WI38 (cell line): ENCODE measurements at regions not wholly inside any gene's neighbourhood (a gene's known extent, or its start where the extent isn't known, plus 50 kb on each side); places are given as distances from the start of the nearest gene placed in this dataset.

Source experiments
- H3K4me3 ChIP-seq: 2 replicates; pipeline ENCODE4 v1.5.1; 2011; ENCODE audit warnings: low read depth, mild to moderate bottlenecking, control low read depth, low read length
- TF ChIP-seq, protein P1 (sequence below): IDR thresholded peaks from 2 replicates; pipeline ENCODE4 v1.5.1; 2012; ENCODE audit warnings: low read depth, mild to moderate bottlenecking, control low read depth, low read length

DNA sequence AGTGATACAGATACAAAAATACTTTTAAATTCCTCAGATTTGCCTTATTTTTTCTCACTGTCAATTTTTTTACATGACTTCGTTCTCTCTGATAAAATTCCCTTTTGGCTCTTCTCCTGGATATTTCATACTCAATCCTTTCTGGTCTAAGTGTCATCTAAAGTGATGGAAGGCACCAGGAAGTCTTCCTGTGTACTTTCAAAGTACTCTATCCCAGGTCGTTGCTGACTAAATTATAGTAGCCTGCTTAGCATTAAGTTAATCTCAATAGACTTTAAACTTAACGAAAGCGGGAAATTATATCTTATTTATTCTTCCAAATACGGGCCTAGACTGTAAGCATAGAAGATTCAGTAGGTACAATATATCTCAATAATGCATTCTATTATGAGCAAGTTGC is 67.8 kb downstream of the CASP12 start:
- no peak overlapping the region for H3K4me3 ChIP-seq
- TF ChIP-seq, protein P1, sequence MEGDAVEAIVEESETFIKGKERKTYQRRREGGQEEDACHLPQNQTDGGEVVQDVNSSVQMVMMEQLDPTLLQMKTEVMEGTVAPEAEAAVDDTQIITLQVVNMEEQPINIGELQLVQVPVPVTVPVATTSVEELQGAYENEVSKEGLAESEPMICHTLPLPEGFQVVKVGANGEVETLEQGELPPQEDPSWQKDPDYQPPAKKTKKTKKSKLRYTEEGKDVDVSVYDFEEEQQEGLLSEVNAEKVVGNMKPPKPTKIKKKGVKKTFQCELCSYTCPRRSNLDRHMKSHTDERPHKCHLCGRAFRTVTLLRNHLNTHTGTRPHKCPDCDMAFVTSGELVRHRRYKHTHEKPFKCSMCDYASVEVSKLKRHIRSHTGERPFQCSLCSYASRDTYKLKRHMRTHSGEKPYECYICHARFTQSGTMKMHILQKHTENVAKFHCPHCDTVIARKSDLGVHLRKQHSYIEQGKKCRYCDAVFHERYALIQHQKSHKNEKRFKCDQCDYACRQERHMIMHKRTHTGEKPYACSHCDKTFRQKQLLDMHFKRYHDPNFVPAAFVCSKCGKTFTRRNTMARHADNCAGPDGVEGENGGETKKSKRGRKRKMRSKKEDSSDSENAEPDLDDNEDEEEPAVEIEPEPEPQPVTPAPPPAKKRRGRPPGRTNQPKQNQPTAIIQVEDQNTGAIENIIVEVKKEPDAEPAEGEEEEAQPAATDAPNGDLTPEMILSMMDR: no peak

DNA sequence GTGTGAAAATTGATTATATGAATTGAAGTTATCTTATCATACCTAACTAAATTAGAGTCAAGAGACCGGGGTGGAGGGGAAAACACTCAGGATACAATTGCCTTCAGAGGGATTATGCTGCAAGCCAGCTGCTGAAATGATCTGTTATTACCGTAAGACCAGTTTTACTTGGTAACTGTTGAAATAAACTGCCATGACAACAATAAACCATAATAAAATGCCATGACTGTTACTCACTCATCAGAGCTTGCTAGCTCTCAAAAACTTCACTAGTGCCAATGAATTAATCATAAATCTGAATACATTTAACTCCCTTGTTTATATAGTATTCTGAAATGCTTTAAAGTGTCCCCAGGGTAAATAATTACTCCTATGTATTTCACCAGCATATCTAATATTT is 68.2 kb downstream of the CASP12 start:
- no peak overlapping the region for H3K4me3 ChIP-seq
- TF ChIP-seq, protein P1: no peak

DNA sequence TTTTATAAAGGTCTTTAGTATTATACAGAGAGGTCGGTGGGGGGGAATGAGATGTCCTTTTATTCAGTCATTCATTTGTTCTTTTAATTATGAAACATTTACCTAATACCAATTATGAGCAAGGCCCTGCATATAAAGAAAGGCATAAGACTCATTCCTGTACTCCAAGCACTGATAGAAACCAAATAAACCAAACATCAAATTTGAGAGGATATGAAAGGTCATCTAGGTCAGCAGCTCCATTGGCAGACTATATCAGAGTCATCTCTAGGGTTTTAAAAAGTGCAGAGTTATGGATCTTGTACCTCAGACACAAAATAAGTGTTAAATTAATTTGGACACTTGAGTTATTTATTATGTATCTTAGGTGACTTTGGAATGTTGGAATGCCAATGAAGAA is 71.5 kb downstream of the CASP12 start:
- H3K4me3 ChIP-seq: no peak overlapping the region
- TF ChIP-seq, protein P1: no peak

DNA sequence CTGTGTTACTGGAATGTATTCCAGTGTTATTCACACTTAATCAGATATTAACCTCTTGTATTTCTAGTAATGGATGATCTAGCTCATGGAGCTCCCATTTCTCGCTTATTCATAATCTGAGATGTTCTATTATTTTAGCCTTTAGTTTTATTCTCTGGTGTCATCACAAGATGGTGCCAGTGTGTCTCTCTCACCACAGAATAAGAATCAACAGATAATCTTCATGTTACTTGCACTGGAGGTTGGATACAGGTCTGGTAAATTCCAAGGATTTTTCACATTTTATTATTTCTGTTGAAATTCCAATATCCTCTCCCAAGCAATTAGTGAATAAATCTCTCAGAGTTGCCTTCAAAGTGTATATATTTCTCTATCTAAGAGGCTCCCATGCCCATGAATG is 74.6 kb downstream of the CASP12 start:
- TF ChIP-seq, protein P1: no peak

DNA sequence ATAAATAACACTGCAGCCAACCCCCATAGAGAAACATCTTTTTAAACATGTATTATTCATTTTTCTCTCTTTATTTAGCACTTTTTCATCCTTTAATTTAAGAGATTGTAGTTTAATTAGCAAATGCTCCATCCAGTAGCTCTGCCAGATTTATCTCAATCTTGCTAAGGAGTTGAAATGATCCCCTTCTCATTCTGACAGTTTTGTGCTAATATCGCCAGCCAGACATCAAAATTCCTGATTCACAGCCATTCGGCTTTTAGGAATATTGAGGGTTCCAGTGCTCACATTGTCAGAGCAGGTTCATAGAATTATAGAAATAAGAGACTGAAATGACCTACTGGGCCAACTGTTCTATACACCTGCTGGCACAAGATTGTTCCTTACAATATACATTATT is 77.8 kb downstream of the CASP12 start:
- TF ChIP-seq, protein P1: no peak
- no peak overlapping the region for H3K4me3 ChIP-seq

More for the DNA sequence above, 74.6 kb downstream of the CASP12 start:
- no peak overlapping the region for H3K4me3 ChIP-seq

DNA sequence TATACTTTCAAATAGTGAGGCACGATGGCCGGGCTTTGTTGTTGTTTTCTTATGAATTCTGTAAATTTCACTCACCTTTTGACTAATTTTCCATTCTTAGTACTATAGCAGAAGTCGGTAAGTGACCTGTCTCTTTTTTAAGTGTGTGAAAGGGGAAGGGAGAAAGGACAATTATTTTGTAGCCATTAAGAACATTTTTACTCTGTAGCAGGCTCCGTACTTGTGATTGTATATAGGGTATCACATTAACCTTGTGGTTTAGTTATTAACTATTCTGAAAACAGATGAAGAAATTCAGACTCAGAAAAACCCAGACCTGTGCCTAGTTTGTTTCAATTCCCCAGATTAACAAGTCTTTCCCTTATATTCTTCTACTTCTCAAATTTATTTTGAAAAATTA is 78.7 kb downstream of the CASP12 start:
- TF ChIP-seq, protein P1: no peak
- no peak overlapping the region for H3K4me3 ChIP-seq

DNA sequence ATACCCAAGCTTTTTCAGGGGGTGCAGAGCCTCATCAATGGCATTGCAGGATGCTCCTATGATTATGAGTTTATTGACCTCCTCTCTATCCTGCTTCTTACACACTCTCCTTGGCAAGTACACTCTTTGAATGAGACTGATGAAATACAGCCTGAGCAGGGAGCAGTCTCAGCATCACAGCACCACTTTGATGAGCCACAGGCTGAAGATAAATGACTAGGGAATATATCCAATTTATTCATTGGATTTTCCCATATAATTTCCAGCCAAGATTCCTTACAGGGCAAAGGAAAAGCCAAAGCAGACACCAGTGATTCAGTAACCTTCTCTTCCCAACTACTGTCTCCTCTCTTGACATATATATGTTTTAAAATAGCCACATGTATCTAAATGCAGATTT is 79.2 kb downstream of the CASP12 start:
- TF ChIP-seq, protein P1: no peak
- no peak overlapping the region for H3K4me3 ChIP-seq
